ENCODE measurements at regions not wholly inside any gene's neighbourhood (a gene's known extent, or its start where the extent isn't known, plus 50 kb on each side); places are given as distances from the start of the nearest gene placed in this dataset.
"Not testable (repeated sequence)": the region's sequence is repeated elsewhere in the genome, so short reads cannot be mapped to it uniquely, and the experiment has no call there.

- not testable (repeated sequence) for DNase-seq (ENCODE audit: low read depth)
Measured at GRCh38 chr2:37758141-37758601, 86.7 kb upstream of the CDC42EP3 start.

GRCh38 chr2:37759989-37760388 is 88.5 kb upstream of the CDC42EP3 start:
- DNase-seq (ENCODE audit: low read depth), result not testable (repeated sequence)

GRCh38 chr2:37760471-37760870 is 89.0 kb upstream of the CDC42EP3 start:
- DNase-seq (ENCODE audit: low read depth), result no peak

GRCh38 chr2:37762281-37762680 is 90.8 kb upstream of the CDC42EP3 start:
- DNase-seq (ENCODE audit: low read depth), result not testable (repeated sequence)

- peak; percentile 50 for DNase-seq (ENCODE audit: low read depth)
Measured at GRCh38 chr2:37764739-37765138, 93.3 kb upstream of the CDC42EP3 start.

GRCh38 chr2:37766106-37766505 is 94.7 kb upstream of the CDC42EP3 start:
- DNase-seq (ENCODE audit: low read depth), result peak; percentile 49

- DNase-seq (ENCODE audit: low read depth), result peak; percentile 43
Measured at GRCh38 chr2:37767046-37767445, 95.6 kb upstream of the CDC42EP3 start.

GRCh38 chr2:37767959-37768925 is 96.8 kb upstream of the CDC42EP3 start:
- peak; percentile 95 for DNase-seq (ENCODE audit: low read depth)

GRCh38 chr2:37769551-37769950 is 98.1 kb upstream of the CDC42EP3 start:
- no peak for DNase-seq (ENCODE audit: low read depth)

- DNase-seq (ENCODE audit: low read depth), result no peak
Measured at GRCh38 chr2:37770797-37771196, 99.4 kb upstream of the CDC42EP3 start.

- peak; percentile 61 for DNase-seq (ENCODE audit: low read depth)
Measured at GRCh38 chr2:37771600-37772088, 100.2 kb upstream of the CDC42EP3 start.

- no peak for DNase-seq (ENCODE audit: low read depth)
Measured at GRCh38 chr2:37773371-37774130, 102.1 kb upstream of the CDC42EP3 start.

GRCh38 chr2:37774171-37774944 is 102.9 kb upstream of the CDC42EP3 start:
- DNase-seq (ENCODE audit: low read depth), result not testable (repeated sequence)

GRCh38 chr2:37774976-37775907 is 103.8 kb upstream of the CDC42EP3 start:
- DNase-seq (ENCODE audit: low read depth), result no peak

- peak; percentile 63 for DNase-seq (ENCODE audit: low read depth)
Measured at GRCh38 chr2:37775908-37776250, 104.4 kb upstream of the CDC42EP3 start.

GRCh38 chr2:37776487-37776886 is 105.0 kb upstream of the CDC42EP3 start:
- peak; percentile 99 for DNase-seq (ENCODE audit: low read depth)

- DNase-seq (ENCODE audit: low read depth), result no peak
Measured at GRCh38 chr2:37779139-37779538, 107.7 kb upstream of the CDC42EP3 start.

- no peak for DNase-seq (ENCODE audit: low read depth)
Measured at GRCh38 chr2:37779611-37780386, 108.4 kb upstream of the CDC42EP3 start.

GRCh38 chr2:37780387-37780676 is 108.9 kb upstream of the CDC42EP3 start:
- DNase-seq (ENCODE audit: low read depth), result peak; percentile 86

GRCh38 chr2:37781028-37781427 is 109.6 kb upstream of the CDC42EP3 start:
- DNase-seq (ENCODE audit: low read depth), result peak; percentile 95

All from ELR (cell line).